BE2C (cell line): ENCODE measurements at regions not wholly inside any gene's neighbourhood (a gene's known extent, or its start where the extent isn't known, plus 50 kb on each side); places are given as distances from the start of the nearest gene placed in this dataset.

Experiments used
- DNase-seq: peaks from one replicate; pipeline ENCODE4 v3.0.0-alpha.2; 2020
- H3K27me3 ChIP-seq: fragments of 250-450 bp; sonication (Bioruptor Pico); 2 replicates; pipeline ENCODE4 v1.5.1; 2020; ENCODE audit warnings: mild to moderate bottlenecking
- H3K36me3 ChIP-seq: fragments of 250-450 bp; sonication (Bioruptor Pico); 2 replicates; pipeline ENCODE4 v1.5.1; 2020; ENCODE audit warnings: mild to moderate bottlenecking
- H3K4me1 ChIP-seq: fragments of 250-450 bp; sonication (Bioruptor Pico); 2 replicates; pipeline ENCODE4 v1.5.1; 2020
- H3K4me3 ChIP-seq: 2 replicates; pipeline ENCODE4 v1.5.1; 2011; ENCODE audit warnings: low read depth, low read length
- H3K9me3 ChIP-seq: fragments of 250-450 bp; sonication (Bioruptor Pico); 2 replicates; pipeline ENCODE4 v1.5.1; 2020
- CTCF ChIP-seq: IDR thresholded peaks from 2 replicates; pipeline ENCODE4 v1.5.1; 2012; ENCODE audit warnings: mild to moderate bottlenecking, low read depth, low read length

- no peak for TF ChIP-seq CTCF
Measured at GRCh38 chr18:76548541-76548940, 53.5 kb upstream of the ZNF516 start.

GRCh38 chr18:76547296-76547695 is 52.3 kb upstream of the ZNF516 start:
- Histone ChIP-seq H3K4me3 (no peak overlapping the region), H3K27me3 (no peaks in the 10 kb centered on the region), H3K9me3 (no peaks in the 10 kb centered on the region), H3K36me3 (no peaks in the 10 kb centered on the region), H3K4me1 (no peaks in the 10 kb centered on the region)
- no peak for TF ChIP-seq CTCF
- DNase-seq: no peak

More at GRCh38 chr18:76548541-76548940, 53.5 kb upstream of the ZNF516 start:
- no peaks in the 10 kb centered on the region for H3K4me1 ChIP-seq
- no peaks in the 10 kb centered on the region for H3K27me3 ChIP-seq
- H3K4me3 ChIP-seq: no peak overlapping the region
- DNase-seq: no peak
- no peaks in the 10 kb centered on the region for H3K9me3 ChIP-seq
- H3K36me3 ChIP-seq: no peaks in the 10 kb centered on the region

GRCh38 chr18:76546436-76546835 is 51.4 kb upstream of the ZNF516 start:
- H3K9me3 ChIP-seq: no peaks in the 10 kb centered on the region
- H3K4me1 ChIP-seq: no peaks in the 10 kb centered on the region
- H3K4me3 ChIP-seq: no peak overlapping the region
- H3K27me3 ChIP-seq: no peaks in the 10 kb centered on the region
- no peaks in the 10 kb centered on the region for H3K36me3 ChIP-seq
- no peak for DNase-seq
- no peak for TF ChIP-seq CTCF

GRCh38 chr18:76546088-76546435 is 51.0 kb upstream of the ZNF516 start:
- Histone ChIP-seq H3K36me3 (no peaks in the 10 kb centered on the region), H3K27me3 (no peaks in the 10 kb centered on the region), H3K4me1 (no peaks in the 10 kb centered on the region), H3K9me3 (no peaks in the 10 kb centered on the region), H3K4me3 (no peak overlapping the region)
- DNase-seq: no peak
- no peak for TF ChIP-seq CTCF

- Histone ChIP-seq H3K36me3 (no peaks in the 10 kb centered on the region), H3K4me1 (no peaks in the 10 kb centered on the region), H3K9me3 (no peaks in the 10 kb centered on the region), H3K27me3 (no peaks in the 10 kb centered on the region), H3K4me3 (no peak overlapping the region)
- DNase-seq: no peak
- TF ChIP-seq CTCF: no peak
Measured at GRCh38 chr18:76545433-76546087, 50.5 kb upstream of the ZNF516 start.

- no peaks in the 10 kb centered on the region for H3K4me1 ChIP-seq
Measured at GRCh38 chr18:76544511-76545345, 49.7 kb upstream of the ZNF516 start.

More at GRCh38 chr18:76544511-76545345, 49.7 kb upstream of the ZNF516 start:
- H3K9me3 ChIP-seq: no peaks in the 10 kb centered on the region
- no peak for TF ChIP-seq CTCF
- H3K4me3 ChIP-seq: no peak overlapping the region
- no peak for DNase-seq
- no peaks in the 10 kb centered on the region for H3K27me3 ChIP-seq
- no peaks in the 10 kb centered on the region for H3K36me3 ChIP-seq
